HL-60 (cell line): ENCODE measurements at regions not wholly inside any gene's neighbourhood (a gene's known extent, or its start where the extent isn't known, plus 50 kb on each side); places are given as distances from the start of the nearest gene placed in this dataset.

ENCODE experiments used
- DNase-seq, 2 experiments: peaks; one replicate each; pipeline ENCODE4 v3.0.0-alpha.2; 2010 to 2020; ENCODE audit warnings: low read depth in 1 of 2, low spot score in 1 of 2
- H3K27ac ChIP-seq: fragments of 250-450 bp; sonication (Bioruptor Pico); replicated peaks from 2 replicates; pipeline ENCODE4 v1.5.1; 2020; ENCODE audit warnings: mild to moderate bottlenecking, moderate library complexity
- H3K27me3 ChIP-seq: fragments of 250-450 bp; sonication (Bioruptor Pico); 2 replicates; pipeline ENCODE4 v1.5.1; 2021; ENCODE audit warnings: mild to moderate bottlenecking, moderate library complexity; ENCODE audit not compliant: insufficient read depth, poor library complexity, severe bottlenecking
- H3K4me3 ChIP-seq: replicated peaks from 2 replicates; pipeline ENCODE4 v1.5.1; 2011; ENCODE audit warnings: mild to moderate bottlenecking, control low read depth, low read length; ENCODE audit not compliant: insufficient read depth
- GABPA ChIP-seq: IDR thresholded peaks from 2 replicates; pipeline ENCODE4 v1.6.1; 2012; ENCODE audit warnings: low read depth
- POLR2AphosphoS5 ChIP-seq: IDR thresholded peaks from 2 replicates; pipeline ENCODE4 v1.6.1; 2012; ENCODE audit warnings: low read depth
- SPI1 ChIP-seq: IDR thresholded peaks from 2 replicates; pipeline ENCODE4 v1.6.1; 2012; ENCODE audit warnings: low read depth, mild to moderate bottlenecking, borderline replicate concordance
- TF ChIP-seq, protein P1 (sequence below): IDR thresholded peaks from one replicate; pipeline ENCODE4 v1.5.1; 2011; ENCODE audit warnings: low read length, control low read depth, inconsistent platforms; ENCODE audit not compliant: insufficient read depth
- TF ChIP-seq, protein P2 (sequence below): IDR thresholded peaks from 2 replicates; pipeline ENCODE4 v1.6.1; 2012; ENCODE audit warnings: low read depth; ENCODE audit not compliant: insufficient replicate concordance

DNA sequence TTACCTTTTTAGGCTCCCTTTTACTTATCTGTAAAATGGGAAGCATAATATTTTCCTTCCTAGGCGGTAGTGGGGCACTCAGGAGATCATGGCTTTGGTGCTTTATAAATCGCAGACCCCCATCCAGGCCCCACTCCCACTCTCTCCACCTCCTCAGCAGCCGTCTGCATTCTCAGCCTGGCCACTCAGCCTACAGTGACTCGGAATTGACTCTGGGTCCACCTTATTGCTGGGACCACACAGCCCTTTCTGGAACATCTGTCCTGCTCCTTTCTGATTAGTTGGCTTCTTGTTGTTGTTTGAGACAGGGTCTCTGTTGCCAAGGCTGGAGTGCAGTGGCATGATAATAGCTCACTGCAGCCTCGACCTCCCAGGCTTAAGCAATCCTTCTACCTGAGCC lies 76.5 kb downstream of the RPLP1 start:
- Histone ChIP-seq H3K27ac (no peak overlapping the region), H3K4me3 (no peak overlapping the region), H3K27me3 (no peaks in the 10 kb centered on the region)
- DNase-seq: no peak
- TF ChIP-seq POLR2AphosphoS5: no peak
- TF ChIP-seq, protein P1, sequence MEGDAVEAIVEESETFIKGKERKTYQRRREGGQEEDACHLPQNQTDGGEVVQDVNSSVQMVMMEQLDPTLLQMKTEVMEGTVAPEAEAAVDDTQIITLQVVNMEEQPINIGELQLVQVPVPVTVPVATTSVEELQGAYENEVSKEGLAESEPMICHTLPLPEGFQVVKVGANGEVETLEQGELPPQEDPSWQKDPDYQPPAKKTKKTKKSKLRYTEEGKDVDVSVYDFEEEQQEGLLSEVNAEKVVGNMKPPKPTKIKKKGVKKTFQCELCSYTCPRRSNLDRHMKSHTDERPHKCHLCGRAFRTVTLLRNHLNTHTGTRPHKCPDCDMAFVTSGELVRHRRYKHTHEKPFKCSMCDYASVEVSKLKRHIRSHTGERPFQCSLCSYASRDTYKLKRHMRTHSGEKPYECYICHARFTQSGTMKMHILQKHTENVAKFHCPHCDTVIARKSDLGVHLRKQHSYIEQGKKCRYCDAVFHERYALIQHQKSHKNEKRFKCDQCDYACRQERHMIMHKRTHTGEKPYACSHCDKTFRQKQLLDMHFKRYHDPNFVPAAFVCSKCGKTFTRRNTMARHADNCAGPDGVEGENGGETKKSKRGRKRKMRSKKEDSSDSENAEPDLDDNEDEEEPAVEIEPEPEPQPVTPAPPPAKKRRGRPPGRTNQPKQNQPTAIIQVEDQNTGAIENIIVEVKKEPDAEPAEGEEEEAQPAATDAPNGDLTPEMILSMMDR: no peak
- no peak for TF ChIP-seq SPI1
- TF ChIP-seq, protein P2, sequence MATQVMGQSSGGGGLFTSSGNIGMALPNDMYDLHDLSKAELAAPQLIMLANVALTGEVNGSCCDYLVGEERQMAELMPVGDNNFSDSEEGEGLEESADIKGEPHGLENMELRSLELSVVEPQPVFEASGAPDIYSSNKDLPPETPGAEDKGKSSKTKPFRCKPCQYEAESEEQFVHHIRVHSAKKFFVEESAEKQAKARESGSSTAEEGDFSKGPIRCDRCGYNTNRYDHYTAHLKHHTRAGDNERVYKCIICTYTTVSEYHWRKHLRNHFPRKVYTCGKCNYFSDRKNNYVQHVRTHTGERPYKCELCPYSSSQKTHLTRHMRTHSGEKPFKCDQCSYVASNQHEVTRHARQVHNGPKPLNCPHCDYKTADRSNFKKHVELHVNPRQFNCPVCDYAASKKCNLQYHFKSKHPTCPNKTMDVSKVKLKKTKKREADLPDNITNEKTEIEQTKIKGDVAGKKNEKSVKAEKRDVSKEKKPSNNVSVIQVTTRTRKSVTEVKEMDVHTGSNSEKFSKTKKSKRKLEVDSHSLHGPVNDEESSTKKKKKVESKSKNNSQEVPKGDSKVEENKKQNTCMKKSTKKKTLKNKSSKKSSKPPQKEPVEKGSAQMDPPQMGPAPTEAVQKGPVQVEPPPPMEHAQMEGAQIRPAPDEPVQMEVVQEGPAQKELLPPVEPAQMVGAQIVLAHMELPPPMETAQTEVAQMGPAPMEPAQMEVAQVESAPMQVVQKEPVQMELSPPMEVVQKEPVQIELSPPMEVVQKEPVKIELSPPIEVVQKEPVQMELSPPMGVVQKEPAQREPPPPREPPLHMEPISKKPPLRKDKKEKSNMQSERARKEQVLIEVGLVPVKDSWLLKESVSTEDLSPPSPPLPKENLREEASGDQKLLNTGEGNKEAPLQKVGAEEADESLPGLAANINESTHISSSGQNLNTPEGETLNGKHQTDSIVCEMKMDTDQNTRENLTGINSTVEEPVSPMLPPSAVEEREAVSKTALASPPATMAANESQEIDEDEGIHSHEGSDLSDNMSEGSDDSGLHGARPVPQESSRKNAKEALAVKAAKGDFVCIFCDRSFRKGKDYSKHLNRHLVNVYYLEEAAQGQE: no peak
- no peak for TF ChIP-seq GABPA

DNA sequence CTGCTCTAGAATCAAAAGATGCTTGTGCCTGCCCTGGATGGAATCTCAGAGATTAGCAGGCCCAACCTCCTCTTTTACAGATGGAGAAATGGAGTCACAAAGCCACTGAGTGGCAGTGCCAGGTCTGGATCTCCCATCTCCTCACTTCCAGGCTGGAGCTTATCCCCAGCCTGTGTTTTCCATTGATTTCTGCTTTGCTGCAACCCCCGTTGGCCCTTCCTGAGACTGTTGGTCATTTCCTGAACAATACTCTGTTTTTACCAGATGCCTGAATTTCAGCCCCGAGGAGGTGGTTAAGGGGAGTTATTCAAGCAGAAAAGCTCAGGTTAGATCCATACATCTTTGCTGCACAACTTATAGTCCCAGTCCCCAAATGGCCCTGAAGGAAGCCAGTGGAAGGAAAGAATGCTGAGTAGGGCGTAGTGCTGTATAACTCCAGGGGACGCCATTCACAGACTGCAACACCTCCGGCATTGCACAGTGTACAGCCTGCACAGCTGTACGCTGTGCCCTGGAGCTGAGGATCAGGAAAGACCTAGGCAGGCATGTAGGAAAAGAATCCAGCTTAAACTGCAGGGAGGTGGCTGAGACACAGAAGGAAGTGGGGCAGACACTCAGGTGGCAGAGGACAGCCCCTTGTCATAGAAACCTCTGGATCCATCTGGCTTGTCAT lies 77.5 kb downstream of the RPLP1 start:
- no peaks in the 10 kb centered on the region for H3K27me3 ChIP-seq
- H3K4me3 ChIP-seq: no peak overlapping the region
- TF ChIP-seq, protein P1: no peak
- TF ChIP-seq GABPA (no peak), POLR2AphosphoS5 (no peak), SPI1 (no peak)
- TF ChIP-seq, protein P2: no peak
- DNase-seq: no peak
- no peak overlapping the region for H3K27ac ChIP-seq

DNA sequence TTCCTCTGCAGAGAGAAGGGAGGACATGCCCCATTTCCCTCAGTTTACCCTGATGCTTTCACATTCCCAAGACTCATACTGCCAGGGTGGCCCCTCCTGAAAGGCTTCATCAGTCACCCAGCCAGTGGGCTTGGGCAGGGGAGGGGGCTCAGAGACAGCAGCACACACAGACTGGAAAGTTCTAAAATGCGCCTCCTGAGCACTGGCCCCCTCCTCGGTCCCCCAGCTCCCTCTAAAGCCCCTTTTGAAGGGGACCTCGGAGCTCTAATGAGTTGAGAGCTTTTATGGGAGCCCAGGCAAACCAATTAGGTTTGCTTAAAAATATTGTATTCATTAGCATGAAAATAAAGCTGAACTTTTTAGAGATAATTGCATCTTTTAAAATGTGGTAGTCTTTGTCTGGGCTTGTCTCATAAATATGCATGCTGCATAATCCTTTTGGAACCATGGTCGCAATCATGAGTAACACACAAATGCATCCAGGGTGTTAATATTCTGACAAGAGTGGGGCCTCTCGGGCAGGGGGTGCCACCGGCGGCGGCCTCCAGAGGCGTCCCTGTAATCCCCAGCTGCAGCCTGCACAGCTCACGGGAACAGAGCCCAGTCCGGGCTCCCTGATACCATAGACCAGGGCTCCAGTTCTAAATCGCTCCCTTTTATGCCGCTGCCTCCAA lies 78.5 kb downstream of the RPLP1 start:
- DNase-seq: no peak
- Histone ChIP-seq H3K27me3 (no peaks in the 10 kb centered on the region), H3K4me3 (no peak overlapping the region), H3K27ac (no peak overlapping the region)
- TF ChIP-seq, protein P1: no peak
- TF ChIP-seq POLR2AphosphoS5 (no peak), GABPA (no peak), SPI1 (no peak)
- TF ChIP-seq, protein P2: no peak
